HEK293T (cell line): ENCODE measurements at regions not wholly inside any gene's neighbourhood (a gene's known extent, or its start where the extent isn't known, plus 50 kb on each side); places are given as distances from the start of the nearest gene placed in this dataset.

Experiments used
- CTCF ChIA-PET: fragments of 350-600 bp; formaldehyde crosslinking; extraction: SDS; loops from one replicate; lab custom pipeline; 2021; ENCODE audit warnings: antibody characterized with exemption, inconsistent platforms; lab: Yijun Ruan, JAX
- POLR2A ChIA-PET: fragments of 350-600 bp; formaldehyde crosslinking; extraction: SDS; loops from one replicate; lab custom pipeline; 2020; ENCODE audit warnings: antibody characterized with exemption, inconsistent platforms; lab: Yijun Ruan, JAX
- DNase-seq: peaks from one replicate; pipeline ENCODE4 v3.0.0; 2012; ENCODE audit warnings: mixed read lengths; ENCODE audit errors: extremely low spot score
- ARNT ChIP-seq: fragments of 450-650 bp; IDR thresholded peaks from 2 replicates; pipeline ENCODE4 v1.6.1; 2017; ENCODE audit warnings: mild to moderate bottlenecking
- BHLHE40 ChIP-seq: fragments of 450-650 bp; IDR thresholded peaks from 2 replicates; pipeline ENCODE4 v1.6.1; 2016; ENCODE audit warnings: mild to moderate bottlenecking, moderate library complexity, borderline replicate concordance
- CTBP1 ChIP-seq: fragments of 450-650 bp; IDR thresholded peaks from 2 replicates; pipeline ENCODE4 v1.6.1; 2016; ENCODE audit warnings: borderline replicate concordance
- ELF4 ChIP-seq: fragments of 450-650 bp; IDR thresholded peaks from 2 replicates; pipeline ENCODE4 v1.6.1; 2017; ENCODE audit warnings: antibody characterized with exemption
- FOXA1 ChIP-seq: fragments of 450-650 bp; IDR thresholded peaks from 2 replicates; pipeline ENCODE4 v1.6.1; 2016; ENCODE audit warnings: mild to moderate bottlenecking
- FOXK2 ChIP-seq: fragments of 450-650 bp; IDR thresholded peaks from 2 replicates; pipeline ENCODE4 v1.6.1; 2016; ENCODE audit warnings: mild to moderate bottlenecking
- FOXM1 ChIP-seq: fragments of 450-650 bp; IDR thresholded peaks from 2 replicates; pipeline ENCODE4 v1.6.1; 2017; ENCODE audit warnings: mild to moderate bottlenecking, borderline replicate concordance
- HDGF ChIP-seq: fragments of 450-650 bp; IDR thresholded peaks from 2 replicates; pipeline ENCODE4 v1.6.1; 2017; ENCODE audit warnings: antibody characterized with exemption, borderline replicate concordance
- L3MBTL2 ChIP-seq: fragments of 450-650 bp; conservative IDR thresholded peaks from 2 replicates; pipeline ENCODE4 v1.6.1; 2016; ENCODE audit warnings: mild to moderate bottlenecking
- LEF1 ChIP-seq: fragments of 450-650 bp; IDR thresholded peaks from 2 replicates; pipeline ENCODE4 v1.6.1; 2017; ENCODE audit warnings: mild to moderate bottlenecking, borderline replicate concordance
- NFRKB ChIP-seq: fragments of 450-650 bp; IDR thresholded peaks from 2 replicates; pipeline ENCODE4 v1.6.1; 2016; ENCODE audit warnings: mild to moderate bottlenecking, moderate library complexity
- SP1 ChIP-seq: fragments of 450-650 bp; IDR thresholded peaks from 2 replicates; pipeline ENCODE4 v1.6.1; 2017
- SUZ12 ChIP-seq: fragments of 450-650 bp; IDR thresholded peaks from 2 replicates; pipeline ENCODE4 v1.6.1; 2016; ENCODE audit warnings: mild to moderate bottlenecking
- TARDBP ChIP-seq: fragments of 450-650 bp; IDR thresholded peaks from 2 replicates; pipeline ENCODE4 v1.6.1; 2016
- ZNF384 ChIP-seq: fragments of 450-650 bp; IDR thresholded peaks from 2 replicates; pipeline ENCODE4 v1.6.1; 2016
- TF ChIP-seq, protein P1 (sequence below): fragments of 450-650 bp; IDR thresholded peaks from 2 replicates; pipeline ENCODE4 v1.6.1; 2016

DNA sequence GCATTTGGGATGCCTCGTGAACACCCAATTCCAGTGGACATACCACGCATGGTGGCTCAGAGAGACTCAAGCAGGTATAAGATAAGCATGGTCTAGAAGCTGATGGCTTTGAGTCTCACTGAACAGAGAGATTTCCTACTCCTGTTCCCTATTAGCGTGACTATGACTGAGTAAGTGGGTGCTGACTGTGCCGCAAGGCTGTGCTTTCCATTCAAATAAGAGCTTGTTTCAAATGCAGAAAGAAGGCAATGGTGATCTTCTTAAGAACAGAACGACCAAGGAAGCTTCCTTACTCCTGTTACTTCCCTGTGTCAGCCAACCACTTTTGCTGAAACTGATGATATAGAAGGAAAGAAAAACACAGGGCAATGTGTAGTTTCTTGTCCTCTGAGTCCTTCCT, 63.5 kb upstream of the IGFBP2 start:
- no peak for DNase-seq
- TF ChIP-seq FOXK2: no peak
- no peak for TF ChIP-seq ELF4
- TF ChIP-seq ARNT: no peak
- TF ChIP-seq, protein P1, sequence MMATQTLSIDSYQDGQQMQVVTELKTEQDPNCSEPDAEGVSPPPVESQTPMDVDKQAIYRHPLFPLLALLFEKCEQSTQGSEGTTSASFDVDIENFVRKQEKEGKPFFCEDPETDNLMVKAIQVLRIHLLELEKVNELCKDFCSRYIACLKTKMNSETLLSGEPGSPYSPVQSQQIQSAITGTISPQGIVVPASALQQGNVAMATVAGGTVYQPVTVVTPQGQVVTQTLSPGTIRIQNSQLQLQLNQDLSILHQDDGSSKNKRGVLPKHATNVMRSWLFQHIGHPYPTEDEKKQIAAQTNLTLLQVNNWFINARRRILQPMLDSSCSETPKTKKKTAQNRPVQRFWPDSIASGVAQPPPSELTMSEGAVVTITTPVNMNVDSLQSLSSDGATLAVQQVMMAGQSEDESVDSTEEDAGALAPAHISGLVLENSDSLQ: no peak
- no peak for TF ChIP-seq TARDBP
- TF ChIP-seq SUZ12: no peak
- TF ChIP-seq HDGF: no peak
- no peak for TF ChIP-seq CTBP1
- ChIA-PET CTCF (interaction anchor here (0.6 kb wide), 1 partner anchor 71 kb away, joined by 3 read pairs; no protein-coding TSS in a partner anchor), POLR2A (no interaction called here)

DNA sequence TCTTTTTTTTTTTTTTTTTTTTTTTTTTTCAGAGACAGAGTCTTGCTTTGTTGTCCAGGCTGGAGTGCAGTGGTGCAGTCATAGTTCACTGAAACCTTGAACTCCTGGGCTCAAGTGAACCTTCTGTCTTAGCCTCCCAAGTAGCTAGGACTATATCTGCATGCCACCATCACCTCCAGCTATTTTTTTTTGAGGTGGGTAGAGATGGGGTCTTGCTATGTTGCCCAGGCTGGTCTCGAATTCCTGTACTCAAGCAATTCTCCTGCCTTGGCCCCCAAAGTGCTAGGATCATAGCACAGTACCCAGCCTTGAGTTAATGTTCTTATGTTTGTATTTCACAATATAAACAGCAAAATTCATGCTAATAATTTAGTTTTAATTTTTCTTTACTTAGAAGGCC, 62.9 kb upstream of the IGFBP2 start:
- TF ChIP-seq FOXK2: no peak
- ChIA-PET CTCF (interaction anchor here (0.6 kb wide), 1 partner anchor 71 kb away, joined by 3 read pairs; no protein-coding TSS in a partner anchor), POLR2A (no interaction called here)
- DNase-seq: no peak

DNA sequence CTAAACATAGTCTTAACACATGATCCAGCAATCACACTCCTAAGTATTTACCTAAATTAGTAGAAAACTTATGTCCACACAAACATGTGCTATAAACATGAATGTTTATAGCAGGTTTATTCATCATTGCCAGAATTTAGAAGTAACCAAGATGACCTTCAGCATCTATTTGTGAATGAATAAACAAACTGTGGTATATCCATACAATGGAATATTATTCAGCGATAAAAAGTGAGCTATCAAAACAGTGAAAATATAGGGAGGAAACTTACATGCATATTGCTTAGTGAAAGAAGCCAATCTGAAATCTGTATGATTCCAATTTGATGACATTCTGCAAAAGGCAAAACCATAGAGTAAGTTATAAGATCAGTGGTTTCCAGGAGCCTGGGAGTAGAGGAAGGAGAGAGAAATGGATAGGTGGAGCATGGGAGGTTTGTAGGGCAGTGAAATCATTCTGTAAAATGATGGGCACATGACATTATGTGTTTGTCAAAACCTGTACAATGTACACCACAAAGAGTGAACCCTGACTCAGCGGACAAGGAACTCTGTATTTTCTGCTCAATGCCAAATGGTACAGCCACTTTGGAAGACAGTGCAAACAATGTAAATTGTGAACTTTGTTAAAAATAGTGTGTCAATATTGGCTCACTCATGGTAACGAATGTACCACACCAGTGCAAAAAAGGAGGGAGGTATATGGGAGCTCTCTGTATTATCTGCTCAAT, 61.9 kb upstream of the IGFBP2 start:
- no peak for DNase-seq
- POLR2A ChIA-PET: no interaction called here
- CTCF ChIA-PET: no interaction called here
- TF ChIP-seq FOXK2 (no peak), CTBP1 (no peak), FOXM1 (no peak), L3MBTL2 (no peak), HDGF (no peak), ELF4 (no peak), SUZ12 (no peak), ARNT (no peak), TARDBP (no peak), LEF1 (no peak), ZNF384 (no peak), NFRKB (no peak)
- TF ChIP-seq, protein P1: no peak

DNA sequence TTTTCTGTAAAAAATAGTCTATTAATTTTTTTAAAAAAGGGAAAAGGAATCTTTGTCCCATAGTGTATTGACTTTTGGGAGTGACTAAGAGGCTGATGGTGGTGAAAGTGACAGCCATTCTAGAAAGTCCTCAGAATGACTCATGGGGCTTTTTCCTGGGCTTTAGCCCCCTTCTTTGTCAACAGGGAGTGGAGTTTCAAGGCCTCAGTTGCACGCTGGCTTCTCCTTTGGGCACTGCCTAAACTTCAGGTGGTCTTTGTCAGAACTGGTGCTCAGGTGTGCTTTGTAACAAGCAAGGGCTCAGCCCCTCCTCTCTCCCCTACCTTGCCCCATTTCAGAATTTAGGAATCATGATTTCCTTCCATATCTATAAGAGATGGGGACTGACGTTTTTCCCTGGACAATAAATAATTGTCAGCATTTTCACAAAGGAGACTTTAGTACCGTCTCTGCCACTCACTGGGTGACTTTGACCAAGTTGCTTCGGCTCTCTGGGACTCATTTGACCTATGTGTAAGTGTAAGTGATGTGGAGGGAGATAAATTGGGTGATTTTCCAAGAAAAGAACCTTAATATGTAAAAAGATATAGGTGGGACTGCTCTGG, 61.2 kb upstream of the IGFBP2 start:
- ChIA-PET POLR2A (no interaction called here), CTCF (no interaction called here)
- DNase-seq: no peak
- TF ChIP-seq HDGF (no peak), LEF1 (no peak), BHLHE40 (no peak), L3MBTL2 (no peak), TARDBP (no peak), FOXK2 (no peak), CTBP1 (no peak), FOXA1 (no peak), ARNT (no peak), ZNF384 (no peak), NFRKB (no peak), SUZ12 (no peak), ELF4 (no peak), SP1 (no peak), FOXM1 (no peak)
- TF ChIP-seq, protein P1: no peak

DNA sequence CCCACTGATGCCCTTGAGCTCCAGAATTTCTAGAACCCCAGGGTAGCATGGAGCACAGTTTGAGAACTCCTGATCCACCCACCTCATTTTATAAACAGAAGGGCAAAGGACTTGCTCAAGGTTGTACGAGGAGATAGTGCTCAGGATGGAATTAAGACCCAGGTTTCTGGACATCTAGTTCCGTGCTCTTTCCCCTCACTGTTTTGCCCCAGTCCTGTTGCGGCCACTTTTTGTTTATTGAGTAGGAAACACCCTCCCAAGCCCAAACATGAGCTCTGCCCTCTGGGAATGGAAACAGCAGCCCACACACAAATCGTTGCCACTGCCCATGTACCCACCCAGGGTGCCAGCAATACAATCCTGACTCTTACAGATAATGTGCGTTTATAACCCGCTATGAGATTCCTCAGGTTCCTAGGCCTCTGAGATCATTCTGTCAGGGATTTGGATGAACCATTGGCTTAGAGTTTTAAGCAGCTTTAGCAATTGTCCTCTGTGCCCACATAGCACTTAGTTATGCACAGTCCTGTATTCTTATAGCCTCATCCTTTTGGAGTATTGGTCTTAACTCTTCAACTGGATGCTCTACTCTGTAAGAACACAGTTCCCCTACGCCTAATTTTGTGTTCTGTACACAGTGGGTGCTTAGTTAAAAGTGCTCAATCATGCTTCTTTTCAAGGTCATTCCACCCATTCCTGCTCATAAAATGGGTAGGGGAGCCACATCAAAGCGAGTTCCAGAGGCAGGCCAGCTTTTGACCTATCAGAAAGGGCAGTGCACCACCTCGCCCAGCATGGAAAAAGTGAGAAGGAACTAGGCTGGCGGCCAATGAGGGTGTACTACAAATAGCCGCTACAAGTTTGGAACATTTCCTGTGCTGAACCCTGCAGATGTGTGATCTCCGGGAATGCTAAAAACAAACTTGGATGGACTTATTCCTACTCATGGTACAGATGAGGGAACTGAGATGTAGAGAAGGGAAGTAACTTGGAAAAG, 60.3 kb upstream of the IGFBP2 start:
- ChIA-PET POLR2A (interaction anchor here (0.9 kb wide), 1 partner anchor 74 kb away, joined by 3 read pairs; the partner anchor contains the start of gene RPL37A), CTCF (no interaction called here)
- TF ChIP-seq, protein P1: no peak
- TF ChIP-seq FOXK2: no peak
- no peak for TF ChIP-seq ELF4
- no peak for TF ChIP-seq BHLHE40
- TF ChIP-seq NFRKB: no peak
- no peak for TF ChIP-seq FOXM1
- TF ChIP-seq ZNF384: no peak
- TF ChIP-seq ARNT: no peak
- no peak for TF ChIP-seq CTBP1
- TF ChIP-seq SP1: no peak
- no peak for TF ChIP-seq HDGF
- TF ChIP-seq TARDBP: no peak
- TF ChIP-seq FOXA1: no peak
- no peak for TF ChIP-seq SUZ12
- no peak for TF ChIP-seq LEF1
- TF ChIP-seq L3MBTL2: no peak
- DNase-seq: no peak
